CD1c-positive myeloid dendritic cell (primary cell): ENCODE measurements at regions not wholly inside any gene's neighbourhood (a gene's known extent, or its start where the extent isn't known, plus 50 kb on each side); places are given as distances from the start of the nearest gene placed in this dataset.
"Not testable (repeated sequence)": the region's sequence is repeated elsewhere in the genome, so short reads cannot be mapped to it uniquely, and the experiment has no call there.

ENCODE experiments used
- DNase-seq: peaks from one replicate; pipeline ENCODE4 v3.0.0-alpha.2; 2016; ENCODE audit errors: extremely low spot score

DNA sequence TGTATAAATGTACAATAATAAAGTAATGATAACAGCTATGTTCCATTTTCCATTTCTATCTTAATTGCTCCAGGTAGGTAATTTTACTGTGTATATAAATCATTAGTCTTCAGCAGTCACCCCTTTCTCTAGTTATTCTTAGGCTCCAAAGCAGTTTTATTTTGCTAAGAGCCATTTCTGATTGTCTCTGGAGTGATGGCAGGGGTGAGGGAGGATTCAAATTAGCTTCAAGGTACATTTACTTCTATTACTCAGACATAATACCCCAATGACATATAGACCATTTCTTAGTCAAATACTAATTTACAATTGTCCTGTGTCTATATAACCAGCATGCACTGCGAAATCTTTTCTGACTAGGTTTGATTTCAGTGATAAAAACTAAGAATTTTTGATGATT lies 663.4 kb upstream of the PRMT6 start:
- no peak for DNase-seq

DNA sequence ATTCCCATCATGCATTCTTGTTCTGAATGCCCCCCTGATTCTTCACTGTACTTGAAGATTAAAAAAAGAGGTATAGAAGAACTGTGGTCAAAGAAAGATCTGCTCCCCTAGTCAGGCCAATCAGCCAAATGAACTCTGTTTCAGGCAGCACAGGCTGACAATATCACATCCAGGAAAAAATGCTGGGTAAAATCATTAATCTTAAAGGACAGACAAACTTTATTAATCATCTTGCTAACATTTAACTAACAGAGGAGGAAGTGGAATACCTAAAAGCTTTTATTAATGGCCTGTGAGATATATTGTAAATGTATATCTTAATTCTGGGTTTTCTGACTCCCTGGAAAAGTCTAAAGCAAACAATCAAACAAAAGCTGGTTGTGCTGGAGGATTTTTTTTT lies 660.5 kb upstream of the PRMT6 start:
- no peak for DNase-seq

DNA sequence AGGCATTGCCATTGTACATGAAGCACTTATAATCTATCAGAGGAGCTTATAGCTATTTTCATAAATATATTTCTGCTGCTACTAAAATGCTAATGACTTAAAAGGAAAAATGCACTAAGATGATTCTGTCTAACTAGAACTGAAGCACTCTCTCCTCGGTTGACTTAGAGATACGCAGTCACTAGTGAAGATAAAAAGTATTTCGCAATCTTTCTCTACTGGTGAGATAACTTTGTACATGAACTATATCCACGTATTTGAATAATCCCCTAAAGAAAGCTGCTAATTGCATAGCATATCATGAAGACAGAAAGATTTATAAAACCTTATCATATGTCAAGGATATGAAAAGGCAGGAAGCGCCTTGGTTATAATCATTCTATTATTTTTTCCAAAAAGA lies 658.1 kb upstream of the PRMT6 start:
- no peak for DNase-seq

DNA sequence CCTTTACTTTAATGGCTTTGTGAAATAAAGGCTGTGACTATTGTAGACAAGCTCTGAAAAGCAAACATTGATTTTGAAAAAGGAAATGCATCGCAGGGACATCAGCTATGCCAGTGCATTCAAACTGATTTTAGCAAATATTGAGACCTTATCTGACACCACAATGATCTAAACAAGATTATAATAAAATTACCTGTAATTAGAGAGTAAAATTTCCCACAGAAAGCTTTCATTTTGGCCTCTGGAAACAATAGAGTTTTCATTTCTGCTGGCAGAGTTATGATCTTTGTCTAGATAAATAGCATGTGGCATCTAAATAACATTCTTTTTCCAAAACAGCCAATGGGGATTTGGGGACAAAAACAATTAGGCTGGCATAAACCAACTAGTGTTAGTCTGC lies 650.4 kb upstream of the PRMT6 start:
- DNase-seq = no peak

DNA sequence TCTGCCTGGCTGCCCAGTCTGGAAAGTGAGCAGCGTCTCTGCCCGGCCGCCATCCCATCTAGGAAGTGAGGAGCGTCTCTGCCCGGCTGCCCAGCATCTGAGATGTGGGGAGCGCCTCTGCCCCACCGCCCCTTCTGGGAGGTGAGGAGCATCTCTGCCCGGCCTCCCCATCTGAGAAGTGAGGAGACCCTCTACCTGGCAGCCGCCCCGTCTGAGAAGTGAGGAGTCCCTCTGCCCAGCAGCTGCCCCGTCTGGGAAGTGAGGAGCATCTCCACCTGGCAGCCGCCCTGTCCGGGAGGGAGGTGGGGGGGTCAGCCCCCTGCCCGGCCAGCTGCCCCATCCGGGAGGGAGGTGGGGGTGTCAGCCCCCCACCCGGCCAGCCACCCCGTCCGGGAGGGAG lies 644.2 kb upstream of the PRMT6 start:
- DNase-seq = not testable (repeated sequence)

DNA sequence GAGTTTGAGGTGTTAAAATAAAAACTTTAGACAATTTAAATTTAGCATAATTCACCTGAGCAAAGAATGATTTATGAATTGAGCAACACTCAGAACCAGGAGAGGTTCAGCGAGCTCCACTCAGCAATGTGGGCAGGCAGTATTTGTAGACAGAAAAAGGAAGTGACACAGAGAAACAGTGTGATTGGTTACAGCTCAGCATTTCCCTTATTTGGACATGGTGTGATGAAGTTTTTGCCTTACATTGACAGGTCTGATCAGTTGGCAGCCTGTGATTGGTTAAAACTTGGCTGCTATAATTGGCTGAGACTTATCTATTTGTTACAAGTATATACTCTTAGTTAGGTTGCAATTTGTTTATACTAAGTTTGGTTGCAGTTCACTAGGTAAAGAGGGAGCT lies 621.2 kb upstream of the PRMT6 start:
- DNase-seq = no peak

DNA sequence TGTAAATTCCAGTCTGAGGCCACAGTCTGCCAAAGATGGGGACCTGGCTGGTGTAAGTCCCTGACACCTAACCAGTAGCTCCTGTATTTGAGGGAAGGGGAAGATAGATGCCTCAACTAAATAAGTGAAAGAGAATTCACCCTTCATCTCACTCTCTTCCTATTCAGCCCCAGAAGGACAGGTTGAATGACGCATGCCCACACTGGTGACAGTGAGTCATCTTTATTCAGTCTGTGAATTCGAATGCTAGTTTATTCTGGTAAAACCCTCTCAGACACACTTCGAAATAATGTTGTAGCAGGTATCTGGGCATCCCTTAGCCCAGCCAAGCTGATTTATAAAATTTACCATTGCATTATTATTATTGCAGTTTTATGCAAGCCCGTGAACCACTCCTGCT lies 617.0 kb upstream of the PRMT6 start:
- no peak for DNase-seq

DNA sequence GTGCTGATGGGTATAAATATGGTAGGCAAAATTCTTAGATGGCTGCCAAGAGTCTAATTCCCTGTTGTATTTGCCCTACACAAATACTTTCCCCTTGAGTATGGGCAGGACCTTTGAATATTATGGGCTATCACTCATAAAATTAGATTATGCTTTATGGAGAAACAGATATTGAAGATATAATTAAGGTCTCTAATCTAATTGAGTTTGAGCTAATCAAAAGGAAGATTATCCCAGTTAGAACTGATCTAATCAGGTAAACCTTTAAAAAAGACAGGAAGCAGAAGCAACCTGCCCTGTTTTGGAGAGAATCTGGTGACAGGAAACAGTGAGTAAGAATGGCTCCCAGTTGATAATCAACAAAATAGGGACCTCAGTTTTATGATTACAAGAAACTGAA lies 609.0 kb upstream of the PRMT6 start:
- DNase-seq = no peak

DNA sequence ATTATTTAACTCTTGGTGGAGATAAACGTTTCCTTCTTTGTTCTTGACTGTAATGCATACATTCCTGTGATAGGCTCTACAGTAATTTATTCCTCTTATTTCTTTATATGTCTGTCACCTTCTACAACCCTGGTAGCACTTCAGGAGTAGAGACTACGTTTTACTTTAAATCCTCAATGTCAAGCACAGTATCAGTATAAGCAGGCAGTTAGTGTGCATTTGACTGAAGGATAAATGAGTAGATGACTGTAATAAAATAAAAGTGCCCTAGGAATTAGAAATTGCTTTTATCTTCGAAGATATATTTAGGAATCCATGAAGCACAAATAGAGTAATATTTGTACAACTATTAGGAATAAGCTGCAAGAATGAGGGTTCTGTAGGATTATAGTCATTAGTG lies 599.6 kb upstream of the PRMT6 start:
- DNase-seq = no peak

DNA sequence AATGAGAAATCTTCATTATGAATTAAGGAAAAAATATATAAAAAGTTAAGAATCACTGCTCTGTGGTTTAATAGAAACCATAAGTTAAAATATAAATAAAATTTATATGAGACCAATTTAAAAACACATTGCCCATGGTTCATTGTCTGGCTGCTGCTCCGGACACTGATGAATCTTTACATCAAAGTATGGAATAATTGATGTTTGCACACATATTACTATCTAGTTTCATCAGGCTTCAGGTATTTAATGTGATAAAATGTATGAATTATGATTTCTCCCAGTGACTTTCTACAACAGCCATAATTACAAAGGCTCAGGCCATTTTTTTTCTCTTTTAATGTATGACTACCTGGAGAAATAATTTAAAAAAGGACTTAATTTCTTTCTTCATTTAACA lies 599.1 kb upstream of the PRMT6 start:
- DNase-seq = no peak

DNA sequence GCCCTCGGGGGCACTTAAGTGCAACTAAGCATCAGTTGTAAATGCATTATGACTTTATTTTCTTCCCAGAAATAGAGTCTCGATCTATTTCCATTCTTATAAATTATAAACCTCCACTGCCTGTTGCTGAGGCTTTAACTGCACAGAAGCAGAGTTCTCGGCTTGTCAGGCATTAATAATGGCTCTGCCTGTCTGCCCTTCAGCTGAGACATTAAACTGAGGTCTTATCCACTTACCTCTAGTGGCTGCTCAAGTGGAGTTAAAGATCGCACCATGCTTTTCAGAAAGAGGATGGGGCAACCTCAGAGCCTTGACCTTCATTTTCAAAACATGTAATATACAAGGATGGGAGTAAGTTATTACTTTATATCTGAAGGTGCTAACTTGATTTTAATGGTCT lies 597.6 kb upstream of the PRMT6 start:
- DNase-seq = no peak

DNA sequence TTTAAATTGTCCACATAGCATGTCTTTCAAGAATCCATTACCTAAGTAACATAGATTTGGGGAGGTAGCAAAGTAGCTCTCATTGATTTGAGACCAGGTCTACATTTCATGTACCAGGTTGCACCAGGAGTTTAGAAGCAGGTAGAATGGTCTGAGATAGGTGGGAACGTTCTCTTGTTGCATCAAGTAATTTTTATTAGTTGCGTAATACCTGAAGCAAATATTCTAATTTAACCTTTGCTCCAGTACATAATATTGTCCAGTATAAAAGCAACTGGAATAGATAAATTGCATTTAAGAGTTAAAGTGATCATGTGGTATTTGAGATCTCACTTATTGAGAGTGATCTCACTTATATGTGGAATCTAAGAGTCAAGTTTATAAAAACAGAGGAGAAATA lies 597.1 kb upstream of the PRMT6 start:
- DNase-seq = no peak

DNA sequence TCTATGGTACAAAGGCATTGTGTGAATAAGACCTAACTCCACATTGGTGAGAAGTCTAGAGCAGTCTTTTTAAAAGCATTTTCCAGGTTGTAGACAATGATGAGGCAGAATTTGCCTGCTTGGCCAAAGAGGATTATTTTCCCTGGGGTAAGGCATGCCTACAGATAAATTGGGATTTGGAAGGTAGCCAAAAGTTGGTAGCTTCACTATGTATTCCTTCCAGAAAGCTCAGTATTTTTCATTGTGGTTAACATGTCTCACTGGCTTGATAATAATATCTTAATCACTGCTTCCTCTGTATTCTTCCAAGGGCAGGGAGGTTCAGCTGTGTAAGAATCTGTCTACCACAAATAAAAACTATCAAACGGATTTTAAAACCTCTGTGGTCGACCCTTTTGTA lies 590.8 kb upstream of the PRMT6 start:
- no peak for DNase-seq

DNA sequence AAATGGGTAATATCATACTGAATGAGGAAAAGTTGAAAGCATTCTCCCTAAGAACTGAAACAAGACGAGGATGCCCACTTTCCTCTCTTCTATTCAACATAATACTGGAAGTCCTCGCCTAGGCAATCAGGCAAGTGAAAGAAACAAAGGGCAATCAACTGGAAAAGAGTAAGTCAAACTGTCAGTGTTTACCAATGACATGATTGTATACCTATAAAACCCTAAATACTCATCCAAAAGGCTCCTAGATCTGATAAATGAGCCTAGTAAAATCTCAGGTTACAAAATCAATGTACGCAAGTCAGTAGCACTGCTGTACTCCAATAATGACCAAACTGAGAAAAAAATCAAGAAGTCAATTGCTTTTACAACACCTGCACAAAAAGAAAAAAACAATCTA lies 575.8 kb upstream of the PRMT6 start:
- no peak for DNase-seq

DNA sequence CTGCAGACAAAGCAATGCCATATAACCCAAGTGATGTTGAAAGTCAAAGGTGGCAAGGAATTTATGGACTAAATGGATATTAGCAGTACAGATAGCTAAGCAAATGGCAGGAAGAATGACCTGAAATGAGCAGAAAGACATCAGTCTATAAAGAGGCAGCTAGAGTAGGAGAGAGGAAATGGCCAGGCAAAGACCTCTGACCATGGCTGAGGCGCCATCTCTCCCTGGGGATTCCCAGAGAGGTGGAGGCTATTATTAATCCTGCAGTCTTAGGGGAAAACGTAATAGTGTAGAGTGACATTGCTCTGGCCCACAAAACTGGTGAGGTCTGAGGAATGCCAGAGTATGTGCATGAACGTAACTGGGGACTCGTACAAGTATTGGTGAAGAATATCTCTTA lies 563.6 kb upstream of the PRMT6 start:
- DNase-seq = no peak

DNA sequence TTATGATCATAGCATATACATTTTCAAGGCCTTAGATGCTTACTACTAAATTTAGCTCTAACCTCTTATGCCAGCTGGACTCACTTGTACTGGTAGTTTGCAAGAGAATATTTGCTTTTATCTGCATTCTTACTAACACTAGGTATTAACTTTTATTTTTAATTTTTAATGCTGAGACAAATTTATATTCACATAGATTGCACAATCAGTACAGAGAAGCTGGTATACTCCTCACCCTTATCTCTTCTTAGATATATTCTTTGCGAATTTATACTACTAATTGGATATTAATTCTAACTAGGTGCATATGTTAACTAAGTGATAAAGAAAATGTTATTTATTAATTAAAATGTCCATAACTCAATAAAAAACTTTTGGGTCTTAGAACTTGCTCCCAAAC lies 561.8 kb upstream of the PRMT6 start:
- no peak for DNase-seq

DNA sequence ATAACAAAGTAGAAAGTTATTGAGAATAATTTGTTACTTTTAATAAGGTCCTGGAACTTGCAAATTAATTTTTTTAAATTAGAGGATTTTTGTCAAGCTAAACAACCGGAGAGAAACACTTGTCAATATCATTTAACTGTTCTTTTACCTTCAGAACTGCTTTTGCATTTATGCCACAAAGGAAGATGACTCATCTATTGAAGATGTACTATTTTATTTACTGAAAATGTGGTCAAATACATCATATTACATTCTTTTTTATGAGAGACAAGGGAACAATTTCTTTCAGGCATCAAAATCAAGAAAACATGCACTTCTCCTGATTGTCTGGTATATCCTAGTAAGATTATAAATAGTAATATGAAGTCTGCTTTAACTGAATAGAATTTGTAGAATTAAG lies 558.2 kb upstream of the PRMT6 start:
- DNase-seq = no peak

DNA sequence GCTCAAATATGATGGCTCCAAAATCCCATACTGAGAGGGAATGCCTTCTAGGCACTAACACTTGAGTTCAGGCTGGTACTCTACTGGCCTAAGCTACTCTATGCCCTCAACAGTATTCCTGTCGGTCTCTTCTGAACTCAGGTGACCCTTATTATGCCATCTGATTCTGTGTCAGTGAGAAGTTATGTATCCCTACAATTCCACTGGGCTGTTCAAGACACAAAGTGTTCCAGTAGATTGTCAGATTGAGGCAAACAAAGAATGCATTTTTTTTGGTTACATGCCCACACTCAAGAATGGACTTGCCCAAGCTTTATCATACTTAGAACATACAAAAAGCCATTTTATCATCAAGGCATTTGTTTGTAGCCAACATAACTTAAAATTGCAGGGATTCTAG lies 553.8 kb upstream of the PRMT6 start:
- no peak for DNase-seq

DNA sequence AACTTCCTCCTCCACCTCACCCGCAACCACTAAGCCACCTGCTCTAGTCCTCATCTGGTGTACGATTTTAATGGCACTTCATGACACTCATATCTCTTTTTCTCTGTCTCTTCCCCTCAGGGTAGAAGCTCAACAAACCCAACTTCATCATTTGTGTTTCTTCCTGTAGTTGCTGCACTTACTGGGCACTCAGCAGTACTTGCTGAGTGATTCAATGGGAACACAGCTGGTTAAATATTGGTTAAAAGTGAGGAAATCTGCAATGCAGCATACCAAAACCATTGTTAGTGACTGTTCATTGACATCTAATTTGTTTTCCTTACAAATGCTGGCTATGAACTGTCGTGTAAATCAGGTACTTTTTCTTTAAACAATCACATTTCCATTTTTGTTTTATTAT lies 541.1 kb upstream of the PRMT6 start:
- no peak for DNase-seq

DNA sequence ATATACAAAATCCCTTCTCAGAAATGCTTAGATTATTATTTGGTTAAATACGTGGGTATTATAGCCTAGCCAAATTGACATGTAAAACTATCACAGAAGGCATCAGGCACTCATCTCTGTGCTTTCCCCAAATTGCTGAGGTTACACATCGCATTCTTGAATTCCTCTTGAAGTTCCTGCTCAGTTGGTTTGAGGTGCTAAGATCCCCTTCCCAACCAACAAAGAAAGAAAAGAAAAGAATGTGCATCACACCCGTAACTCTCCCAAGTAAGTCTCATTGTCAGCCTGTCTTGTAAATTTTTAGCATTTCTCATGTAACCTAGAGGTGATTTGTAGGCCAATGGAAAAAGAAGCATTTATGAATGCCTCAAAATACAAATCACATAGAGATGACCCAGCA lies 539.2 kb upstream of the PRMT6 start:
- no peak for DNase-seq

DNA sequence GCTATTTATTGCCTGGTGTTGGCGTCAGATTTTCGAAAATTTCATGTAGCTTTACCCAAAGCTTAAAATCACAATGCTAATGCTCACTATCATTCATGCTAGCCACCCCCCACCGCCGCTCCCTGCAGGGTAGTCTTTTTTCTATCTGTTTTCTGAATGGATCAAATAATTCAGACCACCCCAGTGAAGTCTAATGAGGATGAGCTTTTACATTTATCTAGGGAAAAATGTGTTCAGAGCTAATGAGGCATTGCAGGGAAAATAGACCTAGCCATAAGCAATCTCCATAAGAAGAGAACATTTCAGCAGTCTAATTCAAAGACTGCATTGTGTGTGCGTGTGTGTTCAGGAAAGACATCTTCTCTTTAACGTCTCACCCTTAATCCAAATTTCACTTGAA lies 533.0 kb upstream of the PRMT6 start:
- no peak for DNase-seq

DNA sequence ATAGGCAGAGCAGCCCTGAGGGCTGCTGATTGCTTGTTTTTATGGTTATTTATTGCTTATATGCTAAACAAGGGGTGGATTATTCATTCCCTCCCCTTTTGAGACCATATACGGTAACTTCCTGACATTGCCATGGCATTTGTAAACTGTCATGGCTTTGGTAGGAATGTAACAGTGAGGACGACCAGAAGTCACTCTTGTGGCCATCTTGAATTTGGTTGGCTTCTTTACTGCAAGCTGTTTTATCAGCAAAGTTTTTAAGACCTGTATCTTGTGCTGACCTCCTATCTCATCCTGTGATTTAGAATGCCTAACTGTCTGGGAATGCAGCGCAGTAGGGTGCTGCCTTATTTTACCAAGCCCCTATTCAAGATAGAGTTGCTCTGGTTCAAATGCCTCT lies 531.8 kb upstream of the PRMT6 start:
- no peak for DNase-seq

DNA sequence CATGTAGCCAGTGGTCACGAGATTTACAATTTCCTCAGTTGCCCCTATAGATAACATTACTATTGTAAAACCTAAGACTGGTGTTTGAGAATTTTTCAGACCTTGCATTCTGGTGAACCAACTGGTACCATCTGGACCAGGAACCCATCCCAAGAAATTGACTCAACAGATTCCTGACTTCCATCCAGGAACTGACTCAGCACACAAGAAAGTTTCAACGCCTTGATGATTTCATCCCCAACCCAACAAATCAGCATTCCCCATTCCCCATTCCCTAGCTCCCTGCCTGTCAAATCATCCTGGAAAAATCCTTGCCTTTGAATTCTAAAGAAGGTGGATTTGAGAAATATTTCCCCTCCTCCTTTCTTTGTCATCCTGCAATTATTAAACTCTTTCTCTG lies 529.8 kb upstream of the PRMT6 start:
- DNase-seq = no peak

DNA sequence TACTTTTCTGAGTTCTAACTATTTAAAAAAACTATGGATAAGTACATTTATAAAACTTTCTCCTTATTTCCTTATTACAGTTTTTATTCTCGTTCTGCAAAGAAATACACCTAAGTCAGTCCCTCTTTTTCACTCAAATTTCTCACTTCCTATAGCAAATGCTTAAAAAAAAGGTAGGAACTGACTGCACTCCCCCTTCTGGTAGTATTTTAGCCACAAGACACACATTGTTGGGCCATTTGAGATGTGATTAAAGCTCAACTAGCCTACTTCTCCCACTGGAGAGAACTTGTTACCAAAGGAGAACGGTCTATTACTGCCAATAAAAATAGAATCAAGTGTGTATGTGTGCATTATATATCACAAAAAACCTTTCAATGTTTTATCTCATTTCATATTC lies 521.9 kb upstream of the PRMT6 start:
- DNase-seq = no peak

DNA sequence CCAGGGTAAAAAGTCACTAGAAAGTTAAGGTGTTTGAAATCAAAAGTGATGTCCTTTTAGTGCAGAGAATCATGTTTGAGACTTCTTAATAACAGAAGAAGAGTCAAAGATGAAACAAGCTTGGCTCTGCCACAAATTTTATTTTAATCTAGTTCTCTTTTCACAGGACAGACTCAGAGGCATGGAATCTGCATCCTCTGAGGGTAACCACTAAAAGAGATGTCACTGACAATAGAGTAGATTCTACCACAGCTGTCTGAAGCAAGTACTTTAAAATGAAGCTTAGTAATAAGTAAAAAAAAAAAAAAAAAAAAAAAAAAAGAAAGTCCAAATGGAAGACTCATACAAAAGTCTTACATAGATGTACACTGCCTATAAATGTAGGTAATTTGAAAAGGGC lies 519.7 kb upstream of the PRMT6 start:
- DNase-seq = no peak
